SK-N-SH (cell line): ENCODE measurements at regions not wholly inside any gene's neighbourhood (a gene's known extent, or its start where the extent isn't known, plus 50 kb on each side); places are given as distances from the start of the nearest gene placed in this dataset.

Source experiments
- CTCF ChIP-seq: fragments of 200-600 bp; sonication (generic); IDR thresholded peaks from 2 replicates; pipeline ENCODE4 v1.6.1; 2017; ENCODE audit warnings: antibody characterized with exemption, mild to moderate bottlenecking, moderate library complexity
- ELF1 ChIP-seq: IDR thresholded peaks from 2 replicates; pipeline ENCODE4 v1.4.0; 2012
- EP300 ChIP-seq, 2 experiments: IDR thresholded peaks; 2 replicates each; pipeline versions ENCODE4 v1.4.0 to v1.6.1; 2012; ENCODE audit warnings: borderline replicate concordance in 1 of 2, low read depth in 1 of 2, low read length in 1 of 2
- EZH2phosphoT487 ChIP-seq: fragments of 200-600 bp; sonication (generic); IDR thresholded peaks from 2 replicates; pipeline ENCODE4 v1.6.1; 2017; ENCODE audit warnings: low read depth, mixed run types, mild to moderate bottlenecking, antibody characterized with exemption, moderate library complexity, borderline replicate concordance
- FOXJ3 ChIP-seq: sonication (generic); formaldehyde crosslinking; IDR thresholded peaks from 2 replicates; pipeline ENCODE4 v1.5.1; 2020; ENCODE audit warnings: mild to moderate bottlenecking, missing genetic modification reagents
- FOXM1 ChIP-seq: IDR thresholded peaks from 2 replicates; pipeline ENCODE4 v1.4.0; 2012; ENCODE audit warnings: low read depth, mild to moderate bottlenecking
- GABPA ChIP-seq: IDR thresholded peaks from 2 replicates; pipeline ENCODE4 v1.4.0; 2012; ENCODE audit warnings: low read depth, mild to moderate bottlenecking
- JUND ChIP-seq: IDR thresholded peaks from 2 replicates; pipeline ENCODE4 v1.4.0; 2012
- POLR2AphosphoS5 ChIP-seq: IDR thresholded peaks from 2 replicates; pipeline ENCODE4 v1.6.1; 2012; ENCODE audit warnings: low read depth, low read length
- RAD21 ChIP-seq: IDR thresholded peaks from 2 replicates; pipeline ENCODE4 v1.6.1; 2012; ENCODE audit warnings: mild to moderate bottlenecking, low read length
- REST ChIP-seq: IDR thresholded peaks from 2 replicates; pipeline ENCODE4 v1.6.1; 2012; ENCODE audit warnings: mild to moderate bottlenecking, low read depth, low read length, moderate library complexity
- TAF1 ChIP-seq: IDR thresholded peaks from 2 replicates; pipeline ENCODE4 v1.6.1; 2012; ENCODE audit warnings: low read depth, mild to moderate bottlenecking, low read length, moderate library complexity, borderline replicate concordance
- USF2 ChIP-seq: fragments of 150-350 bp; IDR thresholded peaks from 2 replicates; pipeline ENCODE4 v1.6.1; 2017; ENCODE audit warnings: antibody characterized with exemption, low read length, low read depth, borderline replicate concordance
- ZBTB33 ChIP-seq: IDR thresholded peaks from 2 replicates; pipeline ENCODE4 v1.4.0; 2012; ENCODE audit warnings: low read depth, borderline replicate concordance

- TF ChIP-seq CTCF (no peak), POLR2AphosphoS5 (no peak), TAF1 (no peak), RAD21 (no peak), GABPA (no peak), REST (no peak), FOXJ3 (no peak), USF2 (no peak), JUND (no peak), EZH2phosphoT487 (no peak), EP300 (IDR thresholded peaks at IDR 0.05; ENCODE audit: borderline replicate concordance in 1 of 2, low read depth in 1 of 2, low read length in 1 of 2) (no peak), FOXM1 (no peak), ZBTB33 (no peak), ELF1 (no peak)
Observed at GRCh38 chr3:124530916-124531315, 199.3 kb upstream of the UMPS start.
